ENCODE measurements at regions not wholly inside any gene's neighbourhood (a gene's known extent, or its start where the extent isn't known, plus 50 kb on each side); places are given as distances from the start of the nearest gene placed in this dataset.
"Not testable (repeated sequence)": the region's sequence is repeated elsewhere in the genome, so short reads cannot be mapped to it uniquely, and the experiment has no call there.

DNA sequence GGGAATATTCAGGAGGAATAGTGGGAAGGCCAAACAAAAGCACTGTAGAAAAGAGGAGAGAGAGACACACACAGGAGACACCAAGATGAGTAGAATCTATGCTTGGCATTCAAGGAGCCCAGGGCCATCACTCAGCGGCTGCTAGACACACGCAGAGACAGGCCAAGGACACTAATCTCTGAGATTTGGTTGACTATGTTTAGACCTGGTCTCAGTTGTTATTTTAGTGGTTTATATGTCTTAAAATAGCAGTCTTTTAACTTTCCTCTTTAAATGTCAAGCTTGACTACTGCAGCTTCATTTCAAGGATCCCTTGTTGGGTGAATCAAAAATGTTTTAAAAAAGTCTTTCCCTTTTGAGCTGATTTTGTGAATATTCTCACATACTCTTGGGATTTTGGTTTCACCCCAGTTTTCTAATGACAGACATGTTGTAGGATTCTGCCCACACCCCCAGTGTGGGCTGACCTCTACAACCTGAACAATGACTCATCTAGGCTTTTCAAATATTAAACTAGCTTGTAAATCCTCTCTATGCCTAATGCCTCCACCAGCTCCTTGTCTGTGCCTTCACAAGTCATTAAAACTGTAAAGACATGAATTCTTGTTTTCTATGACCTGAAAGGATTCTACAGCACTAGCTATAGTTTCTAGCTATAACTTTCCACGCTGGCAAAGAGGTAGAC is 142.7 kb upstream of the EXOC2 start:
- Histone ChIP-seq H3K27ac (replicated peaks) (no peak overlapping the region), H3K27me3 (ENCODE audit: insufficient read depth, poor library complexity, severe bottlenecking) (peaks cover 3% of the 10 kb centered on the region), H3K4me3 (replicated peaks; ENCODE audit: insufficient read depth, low read length) (no peak overlapping the region)
- no peak for DNase-seq (ENCODE audit: low read depth in 1 of 2, low spot score in 1 of 2)
- TF ChIP-seq POLR2AphosphoS5 (IDR thresholded peaks at IDR 0.05; ENCODE audit: low read depth), result no peak
- TF ChIP-seq, protein P1, sequence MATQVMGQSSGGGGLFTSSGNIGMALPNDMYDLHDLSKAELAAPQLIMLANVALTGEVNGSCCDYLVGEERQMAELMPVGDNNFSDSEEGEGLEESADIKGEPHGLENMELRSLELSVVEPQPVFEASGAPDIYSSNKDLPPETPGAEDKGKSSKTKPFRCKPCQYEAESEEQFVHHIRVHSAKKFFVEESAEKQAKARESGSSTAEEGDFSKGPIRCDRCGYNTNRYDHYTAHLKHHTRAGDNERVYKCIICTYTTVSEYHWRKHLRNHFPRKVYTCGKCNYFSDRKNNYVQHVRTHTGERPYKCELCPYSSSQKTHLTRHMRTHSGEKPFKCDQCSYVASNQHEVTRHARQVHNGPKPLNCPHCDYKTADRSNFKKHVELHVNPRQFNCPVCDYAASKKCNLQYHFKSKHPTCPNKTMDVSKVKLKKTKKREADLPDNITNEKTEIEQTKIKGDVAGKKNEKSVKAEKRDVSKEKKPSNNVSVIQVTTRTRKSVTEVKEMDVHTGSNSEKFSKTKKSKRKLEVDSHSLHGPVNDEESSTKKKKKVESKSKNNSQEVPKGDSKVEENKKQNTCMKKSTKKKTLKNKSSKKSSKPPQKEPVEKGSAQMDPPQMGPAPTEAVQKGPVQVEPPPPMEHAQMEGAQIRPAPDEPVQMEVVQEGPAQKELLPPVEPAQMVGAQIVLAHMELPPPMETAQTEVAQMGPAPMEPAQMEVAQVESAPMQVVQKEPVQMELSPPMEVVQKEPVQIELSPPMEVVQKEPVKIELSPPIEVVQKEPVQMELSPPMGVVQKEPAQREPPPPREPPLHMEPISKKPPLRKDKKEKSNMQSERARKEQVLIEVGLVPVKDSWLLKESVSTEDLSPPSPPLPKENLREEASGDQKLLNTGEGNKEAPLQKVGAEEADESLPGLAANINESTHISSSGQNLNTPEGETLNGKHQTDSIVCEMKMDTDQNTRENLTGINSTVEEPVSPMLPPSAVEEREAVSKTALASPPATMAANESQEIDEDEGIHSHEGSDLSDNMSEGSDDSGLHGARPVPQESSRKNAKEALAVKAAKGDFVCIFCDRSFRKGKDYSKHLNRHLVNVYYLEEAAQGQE (IDR thresholded peaks at IDR 0.05; ENCODE audit: insufficient replicate concordance, low read depth), result no peak

DNA sequence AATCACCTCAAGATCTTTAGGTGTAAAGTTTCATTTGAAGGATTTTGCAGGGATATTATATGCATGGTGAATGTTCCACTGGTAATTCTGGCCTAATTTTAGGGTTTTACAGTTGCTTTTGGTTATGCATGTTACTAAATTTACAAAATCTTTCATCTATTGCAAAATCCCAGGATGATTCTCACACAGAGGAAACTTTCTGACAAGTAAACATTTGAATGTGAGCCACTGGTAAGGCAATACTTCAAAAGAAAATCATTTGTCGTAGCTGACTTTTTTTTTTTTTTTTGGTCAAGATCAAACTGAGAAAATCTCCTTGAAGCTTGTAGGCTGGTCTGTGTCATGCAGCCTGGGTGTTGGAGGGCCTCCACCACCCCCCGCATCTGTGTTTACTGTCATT is 141.9 kb upstream of the EXOC2 start:
- TF ChIP-seq POLR2AphosphoS5 (IDR thresholded peaks at IDR 0.05; ENCODE audit: low read depth) (no peak), GABPA (IDR thresholded peaks at IDR 0.05; ENCODE audit: low read depth) (no peak), SPI1 (IDR thresholded peaks at IDR 0.05; ENCODE audit: borderline replicate concordance, low read depth) (no peak)
- TF ChIP-seq, protein P1 (IDR thresholded peaks at IDR 0.05; ENCODE audit: insufficient replicate concordance, low read depth), result no peak
- TF ChIP-seq, protein P2, sequence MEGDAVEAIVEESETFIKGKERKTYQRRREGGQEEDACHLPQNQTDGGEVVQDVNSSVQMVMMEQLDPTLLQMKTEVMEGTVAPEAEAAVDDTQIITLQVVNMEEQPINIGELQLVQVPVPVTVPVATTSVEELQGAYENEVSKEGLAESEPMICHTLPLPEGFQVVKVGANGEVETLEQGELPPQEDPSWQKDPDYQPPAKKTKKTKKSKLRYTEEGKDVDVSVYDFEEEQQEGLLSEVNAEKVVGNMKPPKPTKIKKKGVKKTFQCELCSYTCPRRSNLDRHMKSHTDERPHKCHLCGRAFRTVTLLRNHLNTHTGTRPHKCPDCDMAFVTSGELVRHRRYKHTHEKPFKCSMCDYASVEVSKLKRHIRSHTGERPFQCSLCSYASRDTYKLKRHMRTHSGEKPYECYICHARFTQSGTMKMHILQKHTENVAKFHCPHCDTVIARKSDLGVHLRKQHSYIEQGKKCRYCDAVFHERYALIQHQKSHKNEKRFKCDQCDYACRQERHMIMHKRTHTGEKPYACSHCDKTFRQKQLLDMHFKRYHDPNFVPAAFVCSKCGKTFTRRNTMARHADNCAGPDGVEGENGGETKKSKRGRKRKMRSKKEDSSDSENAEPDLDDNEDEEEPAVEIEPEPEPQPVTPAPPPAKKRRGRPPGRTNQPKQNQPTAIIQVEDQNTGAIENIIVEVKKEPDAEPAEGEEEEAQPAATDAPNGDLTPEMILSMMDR (IDR thresholded peaks at IDR 0.05; ENCODE audit: insufficient read depth, low read length), result no peak
- no peak overlapping the region for H3K4me3 ChIP-seq (replicated peaks; ENCODE audit: insufficient read depth, low read length)
- H3K27me3 ChIP-seq (ENCODE audit: insufficient read depth, poor library complexity, severe bottlenecking), result peaks cover 3% of the 10 kb centered on the region
- no peak for DNase-seq (ENCODE audit: low read depth in 1 of 2, low spot score in 1 of 2)
- H3K27ac ChIP-seq (replicated peaks), result no peak overlapping the region

GRCh38 chr6:834190-834589 is 141.3 kb upstream of the EXOC2 start:
- DNase-seq (ENCODE audit: low read depth in 1 of 2, low spot score in 1 of 2), result no peak
- no peak for TF ChIP-seq POLR2AphosphoS5 (IDR thresholded peaks at IDR 0.05; ENCODE audit: low read depth)
- TF ChIP-seq, protein P1 (IDR thresholded peaks at IDR 0.05; ENCODE audit: insufficient replicate concordance, low read depth), result no peak
- TF ChIP-seq SPI1 (IDR thresholded peaks at IDR 0.05; ENCODE audit: borderline replicate concordance, low read depth), result no peak
- TF ChIP-seq, protein P2 (IDR thresholded peaks at IDR 0.05; ENCODE audit: insufficient read depth, low read length), result no peak
- no peak for TF ChIP-seq GABPA (IDR thresholded peaks at IDR 0.05; ENCODE audit: low read depth)
- peaks cover 3% of the 10 kb centered on the region for H3K27me3 ChIP-seq (ENCODE audit: insufficient read depth, poor library complexity, severe bottlenecking)
- no peak overlapping the region for H3K27ac ChIP-seq (replicated peaks)
- no peak overlapping the region for H3K4me3 ChIP-seq (replicated peaks; ENCODE audit: insufficient read depth, low read length)

DNA sequence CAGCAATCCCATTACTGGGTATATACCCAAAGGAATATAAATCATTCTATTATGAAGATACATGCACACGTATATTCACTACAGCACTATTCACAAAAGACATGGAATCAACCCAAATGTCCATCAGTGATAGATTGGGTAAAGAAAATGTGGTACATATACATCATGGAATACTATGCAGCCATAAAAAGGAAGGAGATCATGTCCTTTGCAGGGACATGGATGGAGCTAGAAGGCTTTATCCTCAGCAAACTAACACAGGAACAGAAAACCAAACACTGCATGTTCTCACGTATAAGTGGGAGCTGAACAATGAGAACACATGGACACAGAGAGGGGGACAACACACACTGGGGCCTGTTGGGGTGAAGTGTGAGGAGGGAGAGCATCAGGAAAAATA is 139.9 kb upstream of the EXOC2 start:
- not testable (repeated sequence) for H3K4me3 ChIP-seq (replicated peaks; ENCODE audit: insufficient read depth, low read length); DNase-seq (ENCODE audit: low read depth in 1 of 2, low spot score in 1 of 2); H3K27ac ChIP-seq (replicated peaks); H3K27me3 ChIP-seq (ENCODE audit: insufficient read depth, poor library complexity, severe bottlenecking)

Data from HL-60 (cell line).